Stimulated activated CD4-positive, alpha-beta T cell treated with anti-CD3 and anti-CD28 coated beads, Interleukin-4, amount 100 ng/mL, for 1 hour (primary cell): ENCODE measurements at regions not wholly inside any gene's neighbourhood (a gene's known extent, or its start where the extent isn't known, plus 50 kb on each side); places are given as distances from the start of the nearest gene placed in this dataset.

Experiments used
- DNase-seq: peaks from one replicate; pipeline ENCODE4 v3.0.0-alpha.2; 2020

DNA sequence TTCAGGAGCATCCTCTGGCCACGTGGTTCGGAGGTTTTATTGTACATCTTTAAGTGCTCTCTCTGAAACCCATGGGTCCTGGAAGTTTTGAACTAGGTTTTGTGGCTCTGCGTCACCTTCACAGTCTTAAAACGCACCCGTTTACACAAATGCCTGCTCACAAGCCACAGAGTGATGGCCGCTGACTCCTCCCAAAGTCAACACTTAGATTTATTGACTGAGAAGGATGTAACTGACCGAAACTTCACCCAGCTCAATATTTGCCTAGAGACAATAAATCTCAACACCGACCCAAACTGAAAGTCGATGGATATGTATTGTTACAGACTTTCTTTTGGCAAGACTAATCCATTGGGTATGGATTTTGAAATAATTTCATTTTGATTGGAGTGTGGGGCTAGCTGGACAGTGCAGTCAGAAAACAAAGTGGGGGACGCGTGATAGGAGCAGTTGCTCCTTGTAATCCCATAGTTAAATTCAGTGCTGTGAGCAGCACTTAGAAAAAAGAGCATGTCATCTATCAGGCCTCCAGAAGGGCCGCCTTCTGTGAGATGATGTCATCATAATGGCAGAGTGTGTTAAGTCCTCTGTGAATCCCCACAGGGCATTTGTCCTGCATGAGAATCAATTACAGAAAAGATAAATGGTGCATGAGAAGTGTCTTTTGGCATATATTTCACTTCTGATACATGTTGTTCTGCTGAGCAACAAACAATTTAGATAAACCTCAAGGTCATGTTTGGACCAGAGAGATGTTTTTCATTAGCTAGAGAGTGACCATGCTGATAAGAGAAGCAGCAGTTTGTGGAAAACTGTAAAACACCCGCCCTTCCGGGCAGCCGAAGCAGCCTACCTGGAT, 183.7 kb downstream of the INO80D start:
- DNase-seq, result no peak

DNA sequence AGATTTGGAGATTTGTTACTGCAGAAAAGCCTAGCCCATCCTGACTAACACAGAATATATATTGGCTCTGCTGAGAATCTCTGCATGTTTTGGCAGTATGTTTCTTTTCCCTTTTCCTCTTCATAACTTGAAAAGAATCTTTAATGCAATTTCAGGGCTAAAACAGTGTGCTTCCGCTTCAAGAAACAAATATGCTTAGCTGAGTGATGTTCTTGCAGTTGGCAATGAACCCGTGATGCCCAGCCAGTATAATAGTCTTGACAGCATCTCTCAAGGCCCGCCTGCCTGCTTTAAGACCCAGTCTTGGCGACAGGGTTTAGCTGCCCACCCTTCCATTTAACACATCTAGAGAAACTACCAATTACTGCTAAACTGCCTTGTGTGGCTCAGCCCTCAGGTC, 184.5 kb downstream of the INO80D start:
- no peak for DNase-seq

DNA sequence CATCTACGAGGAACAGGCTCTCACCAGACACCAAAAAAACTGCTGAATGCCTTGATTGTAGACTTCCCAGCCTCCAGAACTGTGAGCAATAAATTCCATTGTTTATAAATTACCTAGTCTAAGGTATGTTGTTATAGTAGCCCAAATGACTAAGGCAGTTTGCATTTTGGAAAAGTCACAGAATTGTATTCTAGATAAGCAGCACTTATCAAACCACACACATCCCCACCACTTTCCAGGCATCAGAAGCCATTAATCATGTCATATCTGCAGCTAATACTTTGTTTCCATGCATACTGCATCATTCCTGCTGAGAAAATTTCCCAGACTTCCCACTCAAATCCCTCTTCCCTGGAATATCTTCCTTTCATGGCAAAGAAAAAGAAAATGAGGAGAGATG, 187.2 kb downstream of the INO80D start:
- no peak for DNase-seq

DNA sequence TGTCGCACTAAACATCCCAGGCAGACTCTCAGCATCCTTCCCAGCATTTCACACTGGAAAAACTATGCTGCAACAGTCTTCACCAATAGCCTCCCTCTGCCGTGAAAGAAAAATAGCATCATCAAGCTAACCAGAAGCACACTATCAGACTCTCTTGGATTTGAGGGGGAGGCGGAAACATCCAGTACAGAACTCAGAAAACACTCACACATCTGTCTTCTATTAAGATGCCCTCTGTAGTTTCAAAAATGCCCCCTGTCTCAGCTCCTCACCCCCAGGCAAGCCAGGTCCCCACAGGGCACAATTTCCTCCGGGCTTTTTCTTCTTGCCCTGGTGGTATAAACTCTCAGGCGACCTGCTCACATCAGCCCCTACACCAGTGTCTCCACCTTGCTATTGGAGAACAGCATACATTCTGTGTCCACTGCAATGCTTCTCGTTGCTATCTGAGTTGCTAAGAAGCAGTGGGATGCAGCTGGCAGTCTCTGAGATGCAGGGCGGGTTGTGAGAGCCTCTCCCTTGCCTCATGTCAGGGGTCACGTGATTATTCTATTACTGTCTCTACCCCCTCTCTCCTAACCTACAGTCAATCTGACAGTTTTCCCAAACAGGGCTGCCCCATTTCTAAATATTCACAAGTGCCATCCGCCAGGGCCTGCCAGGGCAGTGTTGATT, 189.9 kb downstream of the INO80D start:
- DNase-seq, result no peak

DNA sequence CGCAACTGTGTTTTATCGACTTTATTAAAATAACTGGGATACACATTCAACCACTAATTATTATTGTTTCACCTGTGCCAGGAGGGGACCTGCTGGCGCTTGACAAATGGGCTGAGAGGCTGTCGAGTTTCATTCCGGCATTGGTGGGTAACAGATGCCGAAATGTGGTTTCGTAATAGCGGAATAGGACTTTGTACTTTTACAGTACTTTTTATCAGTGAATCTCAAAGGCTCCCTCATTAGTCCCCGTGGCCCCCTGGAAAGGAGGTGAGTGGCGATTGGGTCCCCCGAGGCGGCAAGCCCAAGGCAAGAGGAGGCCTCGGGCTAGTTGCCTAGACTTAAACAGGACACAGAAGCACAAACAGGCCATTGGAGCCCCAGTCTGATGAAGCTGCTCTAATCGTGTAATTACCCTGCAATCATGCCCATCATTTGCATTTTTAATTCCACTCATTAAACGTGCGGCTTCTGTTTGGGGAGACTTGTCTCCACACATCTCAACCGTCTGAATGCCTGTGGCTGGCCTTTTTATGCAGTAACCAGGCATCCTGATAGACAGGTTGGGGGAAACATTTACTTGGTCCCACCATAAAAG, 193.2 kb downstream of the INO80D start:
- no peak for DNase-seq

GRCh38 chr2:205892251-205892655, 193.7 kb downstream of the INO80D start:
- DNase-seq, result no peak

GRCh38 chr2:205889114-205889513, 196.9 kb downstream of the INO80D start:
- DNase-seq, result no peak

GRCh38 chr2:205887637-205888036, 198.3 kb downstream of the INO80D start:
- DNase-seq, result no peak

GRCh38 chr2:205885492-205886099, 200.4 kb downstream of the INO80D start:
- DNase-seq, result peak; percentile 60

GRCh38 chr2:205883965-205884364, 201.7 kb downstream of the NRP2 start:
- DNase-seq, result no peak

DNA sequence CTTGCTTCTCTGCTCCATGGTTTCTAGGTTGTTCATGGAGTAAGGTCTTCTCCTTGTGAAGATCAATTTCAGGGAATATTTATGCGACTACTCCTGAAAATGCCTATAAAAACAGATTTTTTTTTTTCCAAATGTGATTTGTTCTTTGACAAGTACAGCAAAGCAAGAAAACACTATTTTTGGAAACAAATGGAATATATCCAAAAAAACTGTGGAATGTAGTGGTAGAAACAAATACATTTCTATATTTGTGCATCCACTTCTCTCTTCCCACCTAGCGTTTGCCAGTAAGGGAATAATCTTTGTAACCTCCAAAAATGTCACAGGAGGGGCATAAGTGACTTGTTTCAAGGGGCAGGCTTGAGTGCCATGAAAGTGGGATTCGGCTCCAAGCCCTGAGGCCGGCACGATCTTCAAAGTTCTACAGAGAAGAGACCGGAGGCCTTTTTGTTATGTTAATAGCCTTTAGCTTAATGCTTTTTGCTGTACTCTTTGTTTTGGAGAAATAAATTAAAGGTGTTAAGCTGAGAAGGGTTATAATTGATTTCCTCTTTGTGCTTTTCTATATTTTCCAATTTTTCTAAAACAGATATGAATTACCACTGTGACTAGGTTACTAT, 200.6 kb downstream of the NRP2 start:
- DNase-seq, result no peak

GRCh38 chr2:205880048-205880447, 197.7 kb downstream of the NRP2 start:
- DNase-seq, result no peak

- DNase-seq, result no peak
Observed at GRCh38 chr2:205878999-205879762, 196.9 kb downstream of the NRP2 start.

- no peak for DNase-seq
Observed at GRCh38 chr2:205877496-205877895, 195.2 kb downstream of the NRP2 start.

GRCh38 chr2:205876127-205876526, 193.8 kb downstream of the NRP2 start:
- DNase-seq, result no peak

- no peak for DNase-seq
Observed at GRCh38 chr2:205872716-205873115, 190.4 kb downstream of the NRP2 start.

DNA sequence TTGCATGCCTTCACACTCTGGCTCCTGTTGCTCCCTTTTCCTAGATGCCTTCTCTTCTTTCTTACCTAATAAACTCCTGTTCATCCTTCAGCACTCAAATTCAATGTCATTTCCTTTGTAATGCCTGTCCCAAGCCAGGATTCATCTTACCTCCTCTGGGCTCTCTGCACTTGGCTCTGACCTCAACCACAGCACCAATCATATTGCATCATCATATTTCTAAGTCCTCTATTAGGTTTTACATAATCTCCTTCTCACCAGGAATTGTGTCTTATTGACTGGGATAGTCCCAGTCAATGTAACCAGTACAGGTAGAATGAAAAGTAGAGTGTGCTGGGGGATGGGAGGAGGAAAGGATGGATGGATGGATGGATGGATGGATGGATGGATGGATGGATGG, 187.1 kb downstream of the NRP2 start:
- DNase-seq, result no peak

GRCh38 chr2:205868773-205869333, 186.6 kb downstream of the NRP2 start:
- no peak for DNase-seq

- no peak for DNase-seq
Observed at GRCh38 chr2:205868053-205868452, 185.8 kb downstream of the NRP2 start.

GRCh38 chr2:205867371-205867770, 185.1 kb downstream of the NRP2 start:
- DNase-seq, result no peak

GRCh38 chr2:205865905-205866441, 183.7 kb downstream of the NRP2 start:
- no peak for DNase-seq

DNA sequence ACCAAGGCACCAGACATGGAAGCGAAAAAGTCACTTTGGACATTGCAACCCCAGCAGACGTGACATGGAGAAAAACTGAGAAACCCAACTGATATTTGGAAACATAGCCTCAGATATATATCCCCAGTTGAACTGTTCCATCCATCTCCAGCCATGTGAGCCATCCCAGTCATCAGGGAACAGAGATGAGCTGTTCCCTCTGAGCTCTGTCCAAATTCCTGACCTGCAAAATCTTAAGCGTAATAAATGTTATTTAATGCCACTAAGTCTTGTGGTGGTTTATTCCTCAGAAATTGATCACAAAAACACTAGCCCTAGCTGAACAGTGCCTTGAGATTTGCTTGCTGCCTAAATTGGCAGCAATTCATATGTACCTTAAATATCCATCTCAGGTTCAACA, 182.8 kb downstream of the NRP2 start:
- no peak for DNase-seq
